Activated T-cell treated with anti-CD3 and anti-CD28 coated beads, Interleukin-2, amount 50 U/mL, for 72 hours (primary cell): ENCODE measurements at regions not wholly inside any gene's neighbourhood (a gene's known extent, or its start where the extent isn't known, plus 50 kb on each side); places are given as distances from the start of the nearest gene placed in this dataset.

Experiments
- ATAC-seq, 2 donors: fragments of 150-1000 bp; cut with Tn5 transposase; replicated peaks in 1 of 2; 2 replicates each; pipeline ENCODE4 v1.10.0; 2021; ENCODE audit warnings: moderate library complexity in 2 of 2, mild to moderate bottlenecking in 1 of 2
- DNase-seq, 2 donors: peaks; one replicate each; pipeline ENCODE4 v3.0.0; 2021 to 2022; ENCODE audit warnings: mixed read lengths in 1 of 2
- H3K27ac Mint-ChIP-seq: one replicate; pipeline ENCODE4 v1.8.0; 2022; ENCODE audit warnings: mild to moderate bottlenecking, moderate library complexity, mixed read lengths
- H3K27me3 Mint-ChIP-seq: one replicate; pipeline ENCODE4 v1.8.0; 2022; ENCODE audit warnings: low read depth, mixed read lengths
- H3K36me3 Mint-ChIP-seq, 2 donors: one replicate each; pipeline ENCODE4 v1.8.0; 2022; ENCODE audit warnings: mixed read lengths in 2 of 2, mild to moderate bottlenecking in 1 of 2; ENCODE audit not compliant: insufficient read depth in 2 of 2
- H3K4me1 Mint-ChIP-seq: one replicate; pipeline ENCODE4 v1.8.0; 2022; ENCODE audit warnings: low read depth, mixed read lengths
- H3K4me3 Mint-ChIP-seq, 2 donors: one replicate each; pipeline ENCODE4 v1.8.0; 2022; ENCODE audit warnings: mild to moderate bottlenecking in 2 of 2, mixed read lengths in 2 of 2, moderate library complexity in 2 of 2
- H3K9me3 Mint-ChIP-seq, 2 donors: one replicate each; pipeline ENCODE4 v1.8.0; 2022; ENCODE audit warnings: mixed read lengths in 2 of 2

DNA sequence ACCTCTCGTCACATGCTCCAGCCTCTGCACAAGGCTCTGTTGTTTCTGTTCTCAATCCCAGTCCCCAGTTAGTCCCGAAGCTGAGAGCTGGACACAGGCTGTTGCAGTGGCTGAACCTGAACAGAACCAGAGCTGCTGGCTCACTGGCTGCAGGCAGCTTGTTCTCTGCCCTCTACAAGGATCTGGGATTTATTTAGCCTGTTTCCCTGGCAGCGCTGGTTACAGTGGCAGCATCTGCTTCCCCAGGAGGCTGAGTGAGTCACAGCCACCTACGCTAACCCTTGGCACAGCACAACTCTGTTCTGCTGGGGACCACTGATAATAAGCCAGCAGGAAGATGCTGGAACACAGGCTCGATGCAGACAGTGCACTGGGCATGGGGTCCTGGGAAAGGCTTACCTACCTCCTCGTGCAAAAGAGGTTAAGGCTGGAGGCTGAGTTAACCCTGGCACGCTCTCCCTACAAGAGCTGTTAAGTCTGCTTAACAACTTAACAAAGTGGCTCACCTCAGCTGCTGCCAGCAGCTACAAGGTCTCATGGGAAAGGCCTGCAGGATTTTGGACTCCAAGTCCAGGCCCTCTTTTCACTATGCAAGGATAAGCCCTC lies 299.6 kb downstream of the PCNX1 start:
- peaks cover 5% of the 10 kb centered on the region for H3K4me1 Mint-ChIP-seq
- H3K27ac Mint-ChIP-seq = no peak overlapping the region
- H3K4me3 Mint-ChIP-seq = no peak overlapping the region
- H3K9me3 Mint-ChIP-seq = peaks cover 0 to 4% of the 10 kb centered on the region in 2 donors
- ATAC-seq (no peak), DNase-seq (no peak)
- peaks cover 2 to 10% of the 10 kb centered on the region in 2 donors for H3K36me3 Mint-ChIP-seq
- H3K27me3 Mint-ChIP-seq = peaks cover 15% of the 10 kb centered on the region

DNA sequence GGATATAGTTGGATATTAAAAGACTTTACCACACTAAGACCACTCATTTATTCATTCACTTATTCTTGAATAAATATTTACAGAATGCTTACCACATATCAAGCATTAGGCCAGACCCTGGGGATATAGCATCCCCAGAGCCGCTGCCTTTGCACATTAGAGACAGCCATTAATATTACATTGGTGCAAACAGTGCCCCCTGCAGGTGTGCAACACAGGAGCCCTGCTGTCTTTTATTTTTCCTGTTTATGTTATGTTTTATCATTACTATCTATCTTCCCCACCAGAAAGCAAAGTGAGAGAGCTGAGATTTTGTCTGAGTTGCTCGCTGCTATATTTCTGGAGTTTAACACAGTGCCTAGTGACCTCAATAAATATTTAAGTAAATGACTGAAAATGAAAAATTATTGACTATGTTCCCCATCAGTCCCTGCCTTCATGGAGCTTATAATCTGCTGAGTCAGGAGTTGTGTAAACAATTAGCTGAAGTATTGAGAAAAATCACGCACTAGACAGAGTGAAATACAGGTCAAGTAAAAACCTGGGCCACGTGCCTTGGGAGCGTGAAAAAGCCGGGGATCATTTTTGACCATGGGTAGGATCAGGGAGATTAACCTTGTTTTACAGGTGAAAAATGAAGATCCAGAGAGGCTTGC lies 301.6 kb downstream of the PCNX1 start:
- H3K27ac Mint-ChIP-seq = no peak overlapping the region
- H3K9me3 Mint-ChIP-seq = peaks cover 0 to 4% of the 10 kb centered on the region in 2 donors
- no peak for DNase-seq
- no peak overlapping the region for H3K4me3 Mint-ChIP-seq
- peaks cover 12% of the 10 kb centered on the region for H3K4me1 Mint-ChIP-seq
- no peak for ATAC-seq
- H3K36me3 Mint-ChIP-seq = peaks cover 2 to 10% of the 10 kb centered on the region in 2 donors
- H3K27me3 Mint-ChIP-seq = peaks cover 8% of the 10 kb centered on the region

GRCh38 chr14:71209888-71210287 lies 302.6 kb downstream of the PCNX1 start:
- Mint-ChIP-seq H3K27ac (no peak overlapping the region), H3K36me3 (peaks cover 2 to 10% of the 10 kb centered on the region in 2 donors), H3K4me3 (no peak overlapping the region), H3K9me3 (peaks cover 0 to 3% of the 10 kb centered on the region in 2 donors), H3K4me1 (peaks cover 12% of the 10 kb centered on the region), H3K27me3 (peaks cover 8% of the 10 kb centered on the region)
- DNase-seq (no peak), ATAC-seq (no peak)

- H3K9me3 Mint-ChIP-seq = peaks cover 0 to 3% of the 10 kb centered on the region in 2 donors
- peaks cover 8% of the 10 kb centered on the region for H3K4me1 Mint-ChIP-seq
- H3K4me3 Mint-ChIP-seq = no peak overlapping the region
- H3K36me3 Mint-ChIP-seq = peaks cover 0 to 2% of the 10 kb centered on the region in 2 donors
- H3K27ac Mint-ChIP-seq = no peak overlapping the region
- peaks cover 8% of the 10 kb centered on the region for H3K27me3 Mint-ChIP-seq
- DNase-seq = no peak
- peak in 1 of 2 donors; percentile 59 for ATAC-seq
These were observed 304.8 kb downstream of the PCNX1 start for GRCh38 chr14:71212093-71212492.

GRCh38 chr14:71212683-71213107 lies 305.4 kb downstream of the PCNX1 start:
- ATAC-seq (no peak), DNase-seq (no peak)
- H3K27me3 Mint-ChIP-seq = peaks cover 8% of the 10 kb centered on the region
- peaks cover 13% of the 10 kb centered on the region for H3K4me1 Mint-ChIP-seq
- H3K4me3 Mint-ChIP-seq = peak overlapping the region in 1 of 2 donors; percentile 22
- no peak overlapping the region for H3K27ac Mint-ChIP-seq
- H3K9me3 Mint-ChIP-seq = peaks cover 3 to 9% of the 10 kb centered on the region in 2 donors
- H3K36me3 Mint-ChIP-seq = peaks cover 5 to 8% of the 10 kb centered on the region in 2 donors

GRCh38 chr14:71214241-71214640 lies 307.0 kb downstream of the PCNX1 start:
- peaks cover 7 to 12% of the 10 kb centered on the region in 2 donors for H3K9me3 Mint-ChIP-seq
- H3K4me3 Mint-ChIP-seq = no peak overlapping the region
- ATAC-seq (no peak), DNase-seq (no peak)
- peaks cover 14 to 16% of the 10 kb centered on the region in 2 donors for H3K36me3 Mint-ChIP-seq
- peaks cover 29% of the 10 kb centered on the region for H3K4me1 Mint-ChIP-seq
- H3K27me3 Mint-ChIP-seq = peaks cover 8% of the 10 kb centered on the region
- H3K27ac Mint-ChIP-seq = no peak overlapping the region

DNA sequence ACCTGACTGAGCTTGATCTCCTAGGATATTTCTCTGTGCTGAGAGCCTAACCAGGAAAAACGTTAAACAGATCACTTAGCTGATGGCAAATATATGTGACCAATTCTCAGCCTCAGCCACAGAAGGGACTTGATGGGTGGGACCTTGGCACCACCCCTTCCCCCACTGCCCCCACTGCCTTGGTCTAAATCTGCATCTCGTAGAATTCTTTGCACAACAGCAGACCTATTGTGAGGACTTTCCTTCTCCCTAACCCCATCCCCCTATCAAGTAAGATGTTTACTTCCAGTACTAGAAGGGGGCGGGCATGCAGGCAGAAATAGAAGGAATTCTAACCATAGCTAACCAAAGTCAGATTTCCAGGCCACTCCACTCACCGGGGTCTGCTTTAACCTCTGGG lies 313.2 kb downstream of the PCNX1 start:
- no peak overlapping the region for H3K27ac Mint-ChIP-seq
- DNase-seq (no peak), ATAC-seq (no peak)
- H3K9me3 Mint-ChIP-seq = peaks cover 12 to 15% of the 10 kb centered on the region in 2 donors
- H3K4me1 Mint-ChIP-seq = peaks cover 39% of the 10 kb centered on the region
- peaks cover 15 to 16% of the 10 kb centered on the region in 2 donors for H3K36me3 Mint-ChIP-seq
- no peak overlapping the region for H3K4me3 Mint-ChIP-seq
- H3K27me3 Mint-ChIP-seq = no peaks in the 10 kb centered on the region

DNA sequence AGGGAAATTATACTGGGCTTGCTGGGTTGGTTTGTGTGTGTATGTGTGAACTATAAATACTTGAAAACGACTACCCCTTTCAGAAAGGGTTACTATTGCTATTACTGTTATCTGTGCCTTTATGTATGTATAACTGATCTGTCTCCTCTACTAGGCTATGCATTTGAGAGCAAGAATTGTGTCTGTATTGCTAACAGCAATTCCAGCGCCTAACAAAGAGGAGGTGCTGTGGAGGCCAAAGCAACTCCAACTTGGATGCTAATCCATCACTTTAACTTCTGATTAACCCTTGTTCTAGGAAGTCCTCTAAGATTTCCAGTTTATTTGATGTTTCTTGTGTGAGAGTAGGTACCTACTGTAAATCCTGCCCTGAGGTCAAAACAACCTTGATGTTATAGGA lies 313.9 kb downstream of the PCNX1 start:
- H3K36me3 Mint-ChIP-seq = peaks cover 15 to 16% of the 10 kb centered on the region in 2 donors
- DNase-seq (no peak), ATAC-seq (no peak)
- H3K9me3 Mint-ChIP-seq = peaks cover 12 to 15% of the 10 kb centered on the region in 2 donors
- no peak overlapping the region for H3K4me3 Mint-ChIP-seq
- no peaks in the 10 kb centered on the region for H3K27me3 Mint-ChIP-seq
- H3K27ac Mint-ChIP-seq = no peak overlapping the region
- peaks cover 39% of the 10 kb centered on the region for H3K4me1 Mint-ChIP-seq

GRCh38 chr14:71225113-71225512 lies 317.9 kb downstream of the PCNX1 start:
- H3K27ac Mint-ChIP-seq = no peak overlapping the region
- H3K4me3 Mint-ChIP-seq = no peak overlapping the region
- no peaks in the 10 kb centered on the region for H3K27me3 Mint-ChIP-seq
- H3K36me3 Mint-ChIP-seq = no peaks in the 10 kb centered on the region
- ATAC-seq = no peak
- DNase-seq = no peak
- H3K4me1 Mint-ChIP-seq = peaks cover 22% of the 10 kb centered on the region
- peaks cover 2 to 5% of the 10 kb centered on the region in 2 donors for H3K9me3 Mint-ChIP-seq

GRCh38 chr14:71228711-71229110 lies 321.5 kb downstream of the PCNX1 start:
- Mint-ChIP-seq H3K9me3 (no peaks in the 10 kb centered on the region), H3K4me3 (no peak overlapping the region), H3K27ac (no peak overlapping the region), H3K27me3 (no peaks in the 10 kb centered on the region), H3K36me3 (no peaks in the 10 kb centered on the region), H3K4me1 (peaks cover 10% of the 10 kb centered on the region)
- DNase-seq (no peak), ATAC-seq (no peak)

DNA sequence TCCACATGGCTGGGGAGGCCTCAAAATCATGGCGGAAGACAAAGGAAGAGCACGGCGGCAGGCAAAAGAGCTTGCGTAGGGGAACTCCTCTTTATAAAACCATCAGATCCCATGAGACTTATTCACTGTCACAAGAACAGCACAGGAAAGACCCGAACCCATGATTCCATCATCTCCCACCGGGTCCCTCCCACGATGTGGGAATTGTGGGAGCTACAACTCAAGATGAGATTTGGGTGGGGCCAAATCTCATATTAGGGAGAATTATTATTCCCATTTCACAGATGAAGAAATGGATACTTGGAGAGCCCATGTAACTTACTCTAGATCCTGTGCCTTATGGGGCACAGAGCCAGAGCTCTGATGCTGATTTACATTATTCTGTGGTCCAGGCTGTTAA lies 322.6 kb downstream of the PCNX1 start:
- no peaks in the 10 kb centered on the region for H3K9me3 Mint-ChIP-seq
- no peaks in the 10 kb centered on the region for H3K36me3 Mint-ChIP-seq
- no peak overlapping the region for H3K27ac Mint-ChIP-seq
- no peaks in the 10 kb centered on the region for H3K27me3 Mint-ChIP-seq
- no peak overlapping the region for H3K4me3 Mint-ChIP-seq
- DNase-seq = no peak
- no peak for ATAC-seq
- H3K4me1 Mint-ChIP-seq = peaks cover 10% of the 10 kb centered on the region

GRCh38 chr14:71230897-71231296 lies 323.6 kb downstream of the PCNX1 start:
- Mint-ChIP-seq H3K27me3 (no peaks in the 10 kb centered on the region), H3K36me3 (no peaks in the 10 kb centered on the region), H3K4me3 (no peak overlapping the region), H3K4me1 (peaks cover 10% of the 10 kb centered on the region), H3K9me3 (no peaks in the 10 kb centered on the region), H3K27ac (no peak overlapping the region)
- DNase-seq = no peak
- no peak for ATAC-seq

- Mint-ChIP-seq H3K4me1 (peaks cover 10% of the 10 kb centered on the region), H3K27me3 (no peaks in the 10 kb centered on the region), H3K9me3 (no peaks in the 10 kb centered on the region), H3K4me3 (no peak overlapping the region), H3K36me3 (no peaks in the 10 kb centered on the region), H3K27ac (no peak overlapping the region)
- no peak for DNase-seq
- peak; percentile 40 to 76 for ATAC-seq
These were observed 324.5 kb downstream of the PCNX1 start for GRCh38 chr14:71231521-71232393.
